Lower leg skin (tissue), 3 donors: ENCODE measurements at regions not wholly inside any gene's neighbourhood (a gene's known extent, or its start where the extent isn't known, plus 50 kb on each side); places are given as distances from the start of the nearest gene placed in this dataset.

Source experiments
- POLR2A ChIP-seq, 2 donors: fragments of 450-650 bp; IDR thresholded peaks; one replicate each; pipeline ENCODE4 v1.6.1; 2016 to 2017; ENCODE audit warnings: antibody characterized with exemption in 2 of 2, mild to moderate bottlenecking in 1 of 2, moderate library complexity in 1 of 2
- TF ChIP-seq, protein P1 (sequence below), 3 donors: fragments of 450-650 bp; IDR thresholded peaks; one replicate each; pipeline ENCODE4 v1.5.1; 2016; ENCODE audit warnings: antibody characterized with exemption in 3 of 3, mild to moderate bottlenecking in 3 of 3, moderate library complexity in 2 of 3

DNA sequence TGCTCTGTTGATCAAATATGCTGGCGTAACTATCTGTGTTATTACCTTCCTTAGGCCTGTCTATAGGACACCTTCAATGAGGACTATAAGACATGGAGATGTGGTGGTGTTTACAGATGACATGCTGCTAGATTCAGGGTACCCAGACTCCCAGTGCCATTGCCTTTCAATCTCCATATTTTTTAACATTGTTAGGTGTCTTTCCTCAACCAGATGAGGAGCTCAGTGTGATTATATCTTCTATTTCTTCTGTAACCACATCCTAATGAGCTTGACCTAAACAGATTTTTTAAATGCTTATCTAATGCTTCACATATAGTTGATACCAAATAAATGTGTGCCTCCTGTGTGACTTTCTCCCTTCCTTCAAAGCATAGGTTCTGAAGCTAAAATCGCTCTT, 730.1 kb upstream of the NR2F2 start:
- TF ChIP-seq, protein P1, sequence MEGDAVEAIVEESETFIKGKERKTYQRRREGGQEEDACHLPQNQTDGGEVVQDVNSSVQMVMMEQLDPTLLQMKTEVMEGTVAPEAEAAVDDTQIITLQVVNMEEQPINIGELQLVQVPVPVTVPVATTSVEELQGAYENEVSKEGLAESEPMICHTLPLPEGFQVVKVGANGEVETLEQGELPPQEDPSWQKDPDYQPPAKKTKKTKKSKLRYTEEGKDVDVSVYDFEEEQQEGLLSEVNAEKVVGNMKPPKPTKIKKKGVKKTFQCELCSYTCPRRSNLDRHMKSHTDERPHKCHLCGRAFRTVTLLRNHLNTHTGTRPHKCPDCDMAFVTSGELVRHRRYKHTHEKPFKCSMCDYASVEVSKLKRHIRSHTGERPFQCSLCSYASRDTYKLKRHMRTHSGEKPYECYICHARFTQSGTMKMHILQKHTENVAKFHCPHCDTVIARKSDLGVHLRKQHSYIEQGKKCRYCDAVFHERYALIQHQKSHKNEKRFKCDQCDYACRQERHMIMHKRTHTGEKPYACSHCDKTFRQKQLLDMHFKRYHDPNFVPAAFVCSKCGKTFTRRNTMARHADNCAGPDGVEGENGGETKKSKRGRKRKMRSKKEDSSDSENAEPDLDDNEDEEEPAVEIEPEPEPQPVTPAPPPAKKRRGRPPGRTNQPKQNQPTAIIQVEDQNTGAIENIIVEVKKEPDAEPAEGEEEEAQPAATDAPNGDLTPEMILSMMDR (IDR thresholded peaks at IDR 0.05), result no peak
- TF ChIP-seq POLR2A (IDR thresholded peaks at IDR 0.05), result no peak
